ENCODE measurements at regions not wholly inside any gene's neighbourhood (a gene's known extent, or its start where the extent isn't known, plus 50 kb on each side); places are given as distances from the start of the nearest gene placed in this dataset.

- Histone ChIP-seq H3K23me2 (ENCODE audit: insufficient read length, low read depth, low read length, poor library complexity, severe bottlenecking) (no peaks in the 10 kb centered on the region), H4K5ac (ENCODE audit: insufficient read length, low read depth, low read length) (no peak overlapping the region), H3K9me3 (ENCODE audit: control insufficient read depth, low read depth, low read length) (no peaks in the 10 kb centered on the region), H3T11ph (ENCODE audit: low read length) (peak overlapping the region; percentile 63), H2AFZ (ENCODE audit: low read length) (peak overlapping the region; percentile 49), H3K27ac (ENCODE audit: insufficient read length, low read depth, low read length) (no peak overlapping the region), H4K20me1 (ENCODE audit: control insufficient read depth, insufficient read depth, insufficient read length) (no peaks in the 10 kb centered on the region), H3K23ac (ENCODE audit: insufficient read length, low read depth, low read length) (no peak overlapping the region), H3K79me1 (ENCODE audit: insufficient read depth, low read depth, low read length, poor library complexity, severe bottlenecking) (no peaks in the 10 kb centered on the region), H2BK120ac (ENCODE audit: low read depth, low read length, poor library complexity, severe bottlenecking) (peak overlapping the region; percentile 69), H3K4ac (ENCODE audit: low read depth, low read length) (no peak overlapping the region), H2BK5ac (ENCODE audit: insufficient read length, low read length) (no peak overlapping the region), H3K14ac (ENCODE audit: insufficient read depth, low read length) (no peak overlapping the region; the same call in 1 of the 2 replicates), H4K8ac (replicated peaks; ENCODE audit: insufficient read length, low read depth, low read length) (no peak overlapping the region), H3K4me2 (ENCODE audit: insufficient read depth, insufficient read length, low read length) (no peak overlapping the region), H3K27me3 (ENCODE audit: insufficient read depth, low read length) (no peaks in the 10 kb centered on the region), H3K4me1 (ENCODE audit: insufficient read depth, low read length) (peaks cover 6% of the 10 kb centered on the region; the same call in 1 of the 2 replicates), H3K9ac (ENCODE audit: extremely low read depth, insufficient read length, low read length) (no peak overlapping the region), H4K91ac (ENCODE audit: insufficient read length, low read depth, low read length) (no peak overlapping the region), H2AK5ac (ENCODE audit: insufficient read length, low read length) (no peak overlapping the region), H2BK20ac (ENCODE audit: low read depth, low read length, poor library complexity, severe bottlenecking) (no peak overlapping the region), H3K56ac (ENCODE audit: insufficient read length, low read depth, low read length) (no peak overlapping the region), H3K18ac (ENCODE audit: insufficient read length, low read depth, low read length) (no peak overlapping the region), H2BK15ac (ENCODE audit: low read depth, low read length) (no peak overlapping the region), H3K79me2 (ENCODE audit: insufficient read depth, low read length) (no peaks in the 10 kb centered on the region), H2BK12ac (ENCODE audit: insufficient read length, low read depth, low read length) (no peak overlapping the region)
- Mint-ChIP-seq H3K4me3 (peak overlapping the region in 1 of 2 experiments; percentile 7; a peak in 1 of 5 replicates), H3K27me3 (ENCODE audit: low read depth) (no peaks in the 10 kb centered on the region; the same call in 1 of the 2 replicates), H3K4me1 (peaks cover 28 to 31% of the 10 kb centered on the region in 2 experiments), H3K27ac (peak overlapping the region; percentile 87 to 99 (median 96); a peak in 6 of 7 replicates), H3K36me3 (ENCODE audit: insufficient read depth in 1 of 3, low read depth in 3 of 3) (0 out of 7 replicates have a peak, but pooled peaks cover 0 to 6% (median 0%) of the 10 kb centered on the region in 3 experiments), H3K9me3 (no peaks in the 10 kb centered on the region; a peak in 2 of 5 replicates)
- WGBS (ENCODE audit: extremely low coverage, insufficient read length, low lambda C conversion rate): no CpG with 5 or more reads among the region's 5 CpGs
- peak; percentile 32 for DNase-seq
- no peak for TF ChIP-seq CTCF (conservative IDR thresholded peaks at IDR 0.05)
These were observed 584.0 kb downstream of the ACTL7B start for GRCh38 chr9:108271646-108272348.
